ENCODE measurements at regions not wholly inside any gene's neighbourhood (a gene's known extent, or its start where the extent isn't known, plus 50 kb on each side); places are given as distances from the start of the nearest gene placed in this dataset.

- DNase-seq, result no peak
- Histone ChIP-seq H4K20me1 (ENCODE audit: insufficient read depth) (no peaks in the 10 kb centered on the region), H3K79me2 (ENCODE audit: insufficient read depth) (no peaks in the 10 kb centered on the region), H3K4me1 (ENCODE audit: insufficient read depth) (peaks cover 15% of the 10 kb centered on the region), H3K4me3 (no peak overlapping the region), H3K27ac (no peak overlapping the region), H3K9me2 (ENCODE audit: insufficient read depth) (no peaks in the 10 kb centered on the region), H3K36me3 (ENCODE audit: low read depth) (no peaks in the 10 kb centered on the region), H3K9me3 (ENCODE audit: low read depth) (no peaks in the 10 kb centered on the region), H3K27me3 (replicated peaks; ENCODE audit: insufficient read depth) (no peaks in the 10 kb centered on the region), H2AFZ (no peak overlapping the region), H3K9ac (no peak overlapping the region), H3F3A (ENCODE audit: insufficient read depth) (0 out of 2 replicates have a peak, but pooled peaks cover 5% of the 10 kb centered on the region), H3K4me2 (ENCODE audit: unreplicated experiment) (no peak overlapping the region)
- in situ Hi-C loops (cut with MboI), result no loop called here
- TF ChIP-seq EZH2 (IDR thresholded peaks at IDR 0.05; ENCODE audit: insufficient read depth, poor library complexity, severe bottlenecking), result no peak
- no peak for TF ChIP-seq EZH2phosphoT487 (IDR thresholded peaks at IDR 0.05; ENCODE audit: insufficient read depth, low read depth)
- 55 to 59% methylated on average over 5 of the region's 5 CpGs for WGBS, 2 experiments (ENCODE audit: low coverage in 1 of 2, low lambda C conversion rate in 2 of 2, missing lambda C conversion rate in 2 of 2)
These were observed 143.0 kb upstream of the CYP1B1 start for GRCh38 chr2:38218995-38219394.

DNA sequence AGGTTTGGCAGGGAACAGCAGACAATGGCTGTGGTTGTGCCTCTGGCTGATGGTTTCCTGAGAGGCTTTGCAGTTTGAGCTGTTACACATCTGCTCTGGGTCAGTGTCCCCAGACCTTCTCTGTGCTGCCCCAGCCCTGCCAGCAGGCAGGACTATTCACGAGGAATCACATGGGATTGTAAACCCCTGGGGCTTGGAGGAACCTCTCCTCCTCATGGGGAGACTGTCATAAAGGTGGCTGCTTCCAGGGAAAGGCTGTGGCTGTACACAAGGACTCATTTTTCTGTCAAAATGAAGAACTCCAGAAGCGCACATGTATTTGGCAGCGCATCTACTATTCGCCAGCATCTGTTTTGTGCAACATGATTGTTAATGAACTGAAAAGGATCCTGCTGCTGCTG is 142.6 kb upstream of the CYP1B1 start:
- H3K36me3 ChIP-seq (ENCODE audit: low read depth), result no peaks in the 10 kb centered on the region
- no peak overlapping the region for H2AFZ ChIP-seq

DNA sequence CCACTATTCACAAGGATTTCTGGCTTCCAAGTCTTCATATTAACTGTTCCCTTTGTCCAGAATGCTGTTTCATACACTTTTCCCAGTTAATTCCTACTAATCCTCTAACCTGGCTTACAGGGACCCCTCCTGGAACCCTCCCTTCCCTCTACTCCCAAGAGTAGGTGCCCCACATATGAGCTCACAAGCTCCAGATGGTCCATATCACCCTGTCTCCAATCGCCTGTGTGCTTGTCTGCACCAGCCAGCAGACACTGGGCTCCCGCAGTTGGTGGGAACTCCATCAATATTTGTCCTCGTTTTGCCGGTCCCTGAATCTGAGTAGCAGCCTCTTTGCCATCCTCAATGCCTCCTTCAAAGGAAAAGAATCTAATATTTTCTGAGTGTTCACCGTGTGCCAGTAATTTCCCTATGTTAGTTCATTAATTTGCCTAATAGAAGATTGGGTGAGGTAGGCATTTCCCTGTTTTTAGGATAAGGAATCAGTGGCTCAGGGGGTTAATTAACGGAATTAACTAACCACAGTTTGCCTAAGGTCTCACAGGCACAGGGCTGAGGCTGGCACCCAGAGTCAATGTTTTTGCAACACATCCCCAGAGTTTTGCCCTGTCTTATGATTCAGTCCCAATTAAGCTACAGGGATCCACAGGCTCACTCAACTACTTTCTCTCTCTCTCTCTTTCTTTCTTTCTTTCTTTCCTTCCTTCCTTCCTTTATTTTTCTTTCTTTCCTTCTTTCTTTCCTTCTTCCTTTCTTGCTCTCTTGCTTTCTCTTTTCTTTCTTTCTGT is 141.6 kb upstream of the CYP1B1 start:
- Histone ChIP-seq H3F3A (ENCODE audit: insufficient read depth) (0 out of 2 replicates have a peak, but pooled peaks cover 5% of the 10 kb centered on the region), H3K9ac (no peak overlapping the region), H3K4me2 (ENCODE audit: unreplicated experiment) (no peak overlapping the region), H4K20me1 (ENCODE audit: insufficient read depth) (no peaks in the 10 kb centered on the region), H3K9me3 (ENCODE audit: low read depth) (no peaks in the 10 kb centered on the region), H3K4me1 (ENCODE audit: insufficient read depth) (peaks cover 15% of the 10 kb centered on the region), H2AFZ (no peak overlapping the region), H3K4me3 (no peak overlapping the region), H3K27ac (no peak overlapping the region), H3K79me2 (ENCODE audit: insufficient read depth) (no peaks in the 10 kb centered on the region), H3K27me3 (replicated peaks; ENCODE audit: insufficient read depth) (no peaks in the 10 kb centered on the region), H3K9me2 (ENCODE audit: insufficient read depth) (no peaks in the 10 kb centered on the region), H3K36me3 (ENCODE audit: low read depth) (no peaks in the 10 kb centered on the region)
- in situ Hi-C loops (cut with MboI), result no loop called here
- 85 to 87% methylated on average over 6 of the region's 6 CpGs for WGBS, 2 experiments (ENCODE audit: low coverage in 1 of 2, low lambda C conversion rate in 2 of 2, missing lambda C conversion rate in 2 of 2)
- TF ChIP-seq EZH2phosphoT487 (IDR thresholded peaks at IDR 0.05; ENCODE audit: insufficient read depth, low read depth) (no peak), EZH2 (IDR thresholded peaks at IDR 0.05; ENCODE audit: insufficient read depth, poor library complexity, severe bottlenecking) (no peak)
- DNase-seq, result no peak

More for the DNA sequence above, 142.6 kb upstream of the CYP1B1 start:
- Histone ChIP-seq H3K9me3 (ENCODE audit: low read depth) (no peaks in the 10 kb centered on the region), H3K4me1 (ENCODE audit: insufficient read depth) (peaks cover 15% of the 10 kb centered on the region), H3K79me2 (ENCODE audit: insufficient read depth) (no peaks in the 10 kb centered on the region), H3K9me2 (ENCODE audit: insufficient read depth) (no peaks in the 10 kb centered on the region), H3K27ac (no peak overlapping the region), H3K4me2 (ENCODE audit: unreplicated experiment) (no peak overlapping the region), H3K9ac (no peak overlapping the region), H4K20me1 (ENCODE audit: insufficient read depth) (no peaks in the 10 kb centered on the region), H3F3A (ENCODE audit: insufficient read depth) (0 out of 2 replicates have a peak, but pooled peaks cover 5% of the 10 kb centered on the region), H3K4me3 (no peak overlapping the region), H3K27me3 (replicated peaks; ENCODE audit: insufficient read depth) (no peaks in the 10 kb centered on the region)
- TF ChIP-seq EZH2phosphoT487 (IDR thresholded peaks at IDR 0.05; ENCODE audit: insufficient read depth, low read depth) (no peak), EZH2 (IDR thresholded peaks at IDR 0.05; ENCODE audit: insufficient read depth, poor library complexity, severe bottlenecking) (no peak)
- WGBS, 2 experiments (ENCODE audit: low coverage in 1 of 2, low lambda C conversion rate in 2 of 2, missing lambda C conversion rate in 2 of 2), result 36 to 55% methylated on average over 4 of the region's 4 CpGs
- in situ Hi-C loops (cut with MboI), result no loop called here
- DNase-seq, result no peak

GRCh38 chr2:38216886-38217285 is 140.9 kb upstream of the CYP1B1 start:
- Histone ChIP-seq H3K9me3 (ENCODE audit: low read depth) (no peaks in the 10 kb centered on the region), H3K4me2 (ENCODE audit: unreplicated experiment) (no peak overlapping the region), H3K4me1 (ENCODE audit: insufficient read depth) (peaks cover 15% of the 10 kb centered on the region), H2AFZ (no peak overlapping the region), H3F3A (ENCODE audit: insufficient read depth) (0 out of 2 replicates have a peak, but pooled peaks cover 5% of the 10 kb centered on the region), H3K79me2 (ENCODE audit: insufficient read depth) (no peaks in the 10 kb centered on the region), H3K9ac (no peak overlapping the region), H3K27ac (no peak overlapping the region), H3K36me3 (ENCODE audit: low read depth) (no peaks in the 10 kb centered on the region), H3K4me3 (no peak overlapping the region), H3K9me2 (ENCODE audit: insufficient read depth) (no peaks in the 10 kb centered on the region), H3K27me3 (replicated peaks; ENCODE audit: insufficient read depth) (no peaks in the 10 kb centered on the region), H4K20me1 (ENCODE audit: insufficient read depth) (no peaks in the 10 kb centered on the region)
- TF ChIP-seq EZH2 (IDR thresholded peaks at IDR 0.05; ENCODE audit: insufficient read depth, poor library complexity, severe bottlenecking) (no peak), EZH2phosphoT487 (IDR thresholded peaks at IDR 0.05; ENCODE audit: insufficient read depth, low read depth) (no peak)
- DNase-seq, result no peak
- in situ Hi-C loops (cut with MboI), result no loop called here
